Trophoblast cell (in vitro differentiated cells and primary cell): ENCODE measurements at regions not wholly inside any gene's neighbourhood (a gene's known extent, or its start where the extent isn't known, plus 50 kb on each side); places are given as distances from the start of the nearest gene placed in this dataset.

ENCODE experiments used
- DNase-seq, 2 donors: peaks; one replicate each; pipeline ENCODE4 v3.0.0-alpha.2; 2016
- H2AFZ ChIP-seq: 2 replicates; pipeline ENCODE4 v1.6.1; 2013; ENCODE audit warnings: low read length, moderate library complexity, mild to moderate bottlenecking; ENCODE audit not compliant: insufficient read depth, poor library complexity
- H2AK5ac ChIP-seq: 2 replicates; pipeline ENCODE4 v1.6.1; 2013; ENCODE audit warnings: mild to moderate bottlenecking, low read length
- H2BK120ac ChIP-seq: 2 replicates; pipeline ENCODE4 v1.6.1; 2013; ENCODE audit warnings: low read length, mild to moderate bottlenecking, moderate library complexity; ENCODE audit not compliant: insufficient read depth, poor library complexity
- H2BK12ac ChIP-seq: 2 replicates; pipeline ENCODE4 v1.6.1; 2013; ENCODE audit warnings: mild to moderate bottlenecking, low read length, moderate library complexity
- H2BK5ac ChIP-seq: 2 replicates; pipeline ENCODE4 v1.6.1; 2013; ENCODE audit warnings: low read length, low read depth, moderate library complexity, mild to moderate bottlenecking; ENCODE audit not compliant: poor library complexity
- H3K14ac ChIP-seq: 2 replicates; pipeline ENCODE4 v1.6.1; 2013; ENCODE audit warnings: mild to moderate bottlenecking, low read length
- H3K18ac ChIP-seq: 2 replicates; pipeline ENCODE4 v1.6.1; 2013; ENCODE audit warnings: mild to moderate bottlenecking, low read length
- H3K23ac ChIP-seq: 2 replicates; pipeline ENCODE4 v1.6.1; 2013; ENCODE audit warnings: low read length
- H3K27ac ChIP-seq: 2 replicates; pipeline ENCODE4 v1.5.1; 2013; ENCODE audit warnings: low read depth, mild to moderate bottlenecking, inconsistent platforms, low read length, moderate library complexity
- H3K27me3 ChIP-seq: 2 replicates; pipeline ENCODE4 v1.6.1; 2013; ENCODE audit warnings: inconsistent platforms, mild to moderate bottlenecking, low read length, moderate library complexity; ENCODE audit not compliant: insufficient read depth
- H3K36me3 ChIP-seq, 2 experiments: 1 replicate in 1 of 2; 2 replicates in 1 of 2; pipeline ENCODE4 v1.6.1; 2013; ENCODE audit warnings: low read length in 2 of 2, mild to moderate bottlenecking in 2 of 2, moderate library complexity in 1 of 2; ENCODE audit not compliant: insufficient read depth in 2 of 2, control insufficient read depth in 1 of 2
- H3K4ac ChIP-seq: 2 replicates; pipeline ENCODE4 v1.6.1; 2013; ENCODE audit warnings: low read depth, mild to moderate bottlenecking, low read length, moderate library complexity
- H3K4me1 ChIP-seq, 2 experiments: 1 replicate in 1 of 2; 2 replicates in 1 of 2; pipeline ENCODE4 v1.6.1; 2013; ENCODE audit warnings: low read length in 2 of 2, mild to moderate bottlenecking in 2 of 2, moderate library complexity in 1 of 2; ENCODE audit not compliant: insufficient read depth in 2 of 2, control insufficient read depth in 1 of 2
- H3K4me2 ChIP-seq: 2 replicates; pipeline ENCODE4 v1.6.1; 2013; ENCODE audit warnings: inconsistent platforms, mild to moderate bottlenecking, low read length, moderate library complexity
- H3K4me3 ChIP-seq: 2 replicates; pipeline ENCODE4 v1.5.1; 2013; ENCODE audit warnings: mild to moderate bottlenecking, low read depth, low read length, inconsistent platforms
- H3K79me1 ChIP-seq: one replicate; pipeline ENCODE4 v1.6.1; 2013; ENCODE audit warnings: low read length
- H3K79me2 ChIP-seq: 2 replicates; pipeline ENCODE4 v1.6.1; 2013; ENCODE audit warnings: low read length, mild to moderate bottlenecking; ENCODE audit not compliant: control insufficient read depth, insufficient read depth, poor library complexity
- H3K9ac ChIP-seq: 2 replicates; pipeline ENCODE4 v1.6.1; 2013; ENCODE audit warnings: mild to moderate bottlenecking, low read length
- H3K9me3 ChIP-seq: 2 replicates; pipeline ENCODE4 v1.6.1; 2013; ENCODE audit warnings: low read depth, mild to moderate bottlenecking, control low read depth, inconsistent platforms, low read length; ENCODE audit not compliant: insufficient read depth
- H4K12ac ChIP-seq: 2 replicates; pipeline ENCODE4 v1.6.1; 2013; ENCODE audit warnings: low read depth, mild to moderate bottlenecking, low read length, moderate library complexity
- H4K8ac ChIP-seq: 2 replicates; pipeline ENCODE4 v1.6.1; 2013; ENCODE audit warnings: low read depth, mild to moderate bottlenecking, low read length, moderate library complexity
- H4K91ac ChIP-seq: one replicate; pipeline ENCODE4 v1.6.1; 2013; ENCODE audit warnings: low read depth, mild to moderate bottlenecking, low read length, moderate library complexity
- WGBS: extraction: QIAGEN DNeasy Blood & Tissue Kit; methylation state at CpG from one replicate; pipeline ENCODE4 v1.1.7; 2013; ENCODE audit warnings: missing lambda C conversion rate; ENCODE audit not compliant: insufficient read length, insufficient coverage; ENCODE audit errors: extremely low coverage; 5-methylcytosine and 5-hydroxymethylcytosine counted together

GRCh38 chr2:18398833-18399232 lies 161.6 kb downstream of the RDH14 start:
- Histone ChIP-seq H3K4me3 (no peak overlapping the region), H2AK5ac (no peak overlapping the region), H3K79me2 (no peaks in the 10 kb centered on the region)

DNA sequence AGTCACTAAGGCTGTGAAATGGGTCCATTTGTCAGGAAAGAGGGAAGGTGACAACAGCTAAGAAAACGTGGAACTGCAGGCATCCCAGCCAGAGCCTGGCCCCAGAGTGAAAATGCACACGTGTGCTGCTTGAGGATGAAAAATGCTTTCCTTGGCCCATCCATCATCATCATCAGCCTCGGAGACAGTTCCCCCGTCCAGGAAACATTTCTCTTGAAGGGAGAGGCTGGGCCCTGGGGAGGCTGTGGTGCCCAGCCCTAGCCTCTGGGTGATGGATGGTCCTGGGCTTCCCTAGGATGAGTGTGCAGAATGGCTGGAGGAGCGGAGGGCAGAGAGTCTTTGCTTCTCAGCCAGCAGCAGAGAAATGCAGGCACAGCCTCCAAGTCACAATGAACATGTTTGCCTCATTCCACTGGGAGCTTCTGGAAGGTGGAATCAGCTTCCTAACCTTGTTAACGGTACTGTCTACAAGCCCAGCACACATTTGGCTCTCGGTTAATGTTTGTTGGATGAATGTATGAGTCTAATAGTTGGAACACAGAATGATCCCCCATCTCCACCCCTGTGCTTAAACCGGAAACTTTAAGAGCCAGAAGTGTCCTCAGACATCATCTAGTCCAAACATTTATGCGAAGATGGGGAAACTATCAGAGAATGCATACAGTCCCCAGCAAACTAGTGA lies 164.0 kb downstream of the RDH14 start:
- no peak overlapping the region for H2AK5ac ChIP-seq
- H3K9ac ChIP-seq = no peak overlapping the region
- WGBS = no CpG with 5 or more reads among the region's 9 CpGs
- no peaks in the 10 kb centered on the region for H3K27me3 ChIP-seq
- DNase-seq = no peak
- H3K23ac ChIP-seq = no peak overlapping the region
- H4K12ac ChIP-seq = no peak overlapping the region
- no peak overlapping the region for H4K91ac ChIP-seq
- H2BK5ac ChIP-seq = no peak overlapping the region
- H3K9me3 ChIP-seq = no peaks in the 10 kb centered on the region
- H2BK120ac ChIP-seq = no peak overlapping the region
- H2BK12ac ChIP-seq = no peak overlapping the region
- H3K14ac ChIP-seq = no peak overlapping the region
- H4K8ac ChIP-seq = no peak overlapping the region
- H3K18ac ChIP-seq = no peak overlapping the region
- no peaks in the 10 kb centered on the region for H3K79me1 ChIP-seq
- no peak overlapping the region for H2AFZ ChIP-seq
- no peaks in the 10 kb centered on the region for H3K4me1 ChIP-seq
- H3K4ac ChIP-seq = no peak overlapping the region
- no peak overlapping the region for H3K27ac ChIP-seq
- H3K79me2 ChIP-seq = no peaks in the 10 kb centered on the region
- H3K4me2 ChIP-seq = no peak overlapping the region
- no peak overlapping the region for H3K4me3 ChIP-seq
- no peaks in the 10 kb centered on the region for H3K36me3 ChIP-seq

More at GRCh38 chr2:18398833-18399232, 161.6 kb downstream of the RDH14 start:
- Histone ChIP-seq H3K4me2 (no peak overlapping the region), H4K8ac (no peak overlapping the region), H3K9ac (no peak overlapping the region), H2AFZ (no peak overlapping the region), H3K27ac (no peak overlapping the region), H3K36me3 (no peaks in the 10 kb centered on the region), H3K4ac (no peak overlapping the region), H2BK12ac (no peak overlapping the region), H3K14ac (no peak overlapping the region), H2BK5ac (no peak overlapping the region), H3K9me3 (no peaks in the 10 kb centered on the region), H4K91ac (no peak overlapping the region), H3K27me3 (no peaks in the 10 kb centered on the region), H3K23ac (no peak overlapping the region), H4K12ac (no peak overlapping the region), H3K4me1 (no peaks in the 10 kb centered on the region), H2BK120ac (no peak overlapping the region), H3K79me1 (no peaks in the 10 kb centered on the region), H3K18ac (no peak overlapping the region)
- no peak for DNase-seq
- WGBS = no CpG with 5 or more reads among the region's 1 CpG

- no peak overlapping the region for H3K4me2 ChIP-seq
- H2AFZ ChIP-seq = no peak overlapping the region
- no CpG with 5 or more reads among the region's 5 CpGs for whole genome bisulfite sequencing
- no peak overlapping the region for H3K18ac ChIP-seq
- no peak overlapping the region for H4K12ac ChIP-seq
- DNase-seq = no peak
- H3K79me1 ChIP-seq = no peaks in the 10 kb centered on the region
- no peak overlapping the region for H3K14ac ChIP-seq
- H3K79me2 ChIP-seq = no peaks in the 10 kb centered on the region
- no peaks in the 10 kb centered on the region for H3K9me3 ChIP-seq
- no peaks in the 10 kb centered on the region for H3K4me1 ChIP-seq
- no peak overlapping the region for H3K23ac ChIP-seq
- H4K91ac ChIP-seq = no peak overlapping the region
- H2BK120ac ChIP-seq = no peak overlapping the region
- H2BK5ac ChIP-seq = no peak overlapping the region
- H3K4ac ChIP-seq = no peak overlapping the region
- H2AK5ac ChIP-seq = no peak overlapping the region
- H2BK12ac ChIP-seq = no peak overlapping the region
- H3K4me3 ChIP-seq = no peak overlapping the region
- no peaks in the 10 kb centered on the region for H3K27me3 ChIP-seq
- no peaks in the 10 kb centered on the region for H3K36me3 ChIP-seq
- no peak overlapping the region for H4K8ac ChIP-seq
- H3K27ac ChIP-seq = no peak overlapping the region
- H3K9ac ChIP-seq = no peak overlapping the region
These were observed 164.9 kb downstream of the RDH14 start for GRCh38 chr2:18395555-18395954.

- Histone ChIP-seq H3K9ac (no peak overlapping the region), H3K18ac (no peak overlapping the region), H2AFZ (no peak overlapping the region), H3K4me3 (peak overlapping the region; percentile 18), H3K27me3 (no peaks in the 10 kb centered on the region), H3K79me2 (no peaks in the 10 kb centered on the region), H4K8ac (no peak overlapping the region), H3K27ac (peak overlapping the region; percentile 20), H2BK5ac (no peak overlapping the region), H4K12ac (no peak overlapping the region), H3K4me1 (no peaks in the 10 kb centered on the region), H3K14ac (no peak overlapping the region), H4K91ac (no peak overlapping the region), H3K9me3 (no peaks in the 10 kb centered on the region), H2BK120ac (no peak overlapping the region), H3K23ac (no peak overlapping the region), H2AK5ac (no peak overlapping the region), H3K36me3 (no peaks in the 10 kb centered on the region), H3K79me1 (no peaks in the 10 kb centered on the region), H3K4me2 (peak overlapping the region; percentile 57), H3K4ac (no peak overlapping the region), H2BK12ac (no peak overlapping the region)
- WGBS = no CpG with 5 or more reads among the region's 15 CpGs
- DNase-seq = peak; percentile 64 to 86
These were observed 172.8 kb downstream of the RDH14 start for GRCh38 chr2:18387441-18388206.
